GM23248 (cell line): ENCODE measurements at regions not wholly inside any gene's neighbourhood (a gene's known extent, or its start where the extent isn't known, plus 50 kb on each side); places are given as distances from the start of the nearest gene placed in this dataset.

ENCODE experiments used
- EZH2 ChIP-seq: fragments of 200-600 bp; sonication (generic); IDR thresholded peaks from 2 replicates; pipeline ENCODE4 v1.6.1; 2018; ENCODE audit warnings: antibody characterized with exemption, mild to moderate bottlenecking; ENCODE audit not compliant: insufficient read depth, poor library complexity, severe bottlenecking
- EZH2phosphoT487 ChIP-seq: fragments of 200-600 bp; sonication (generic); IDR thresholded peaks from 2 replicates; pipeline ENCODE4 v1.6.1; 2018; ENCODE audit warnings: antibody characterized with exemption, moderate library complexity, mild to moderate bottlenecking, low read depth; ENCODE audit not compliant: insufficient read depth

GRCh38 chr5:124810396-124811006 lies 64.1 kb upstream of the ZNF608 start:
- TF ChIP-seq EZH2, result no peak
- TF ChIP-seq EZH2phosphoT487, result no peak
